Trophoblast cell (in vitro differentiated cells and primary cell): ENCODE measurements at regions not wholly inside any gene's neighbourhood (a gene's known extent, or its start where the extent isn't known, plus 50 kb on each side); places are given as distances from the start of the nearest gene placed in this dataset.
A peak's percentile ranks its signal among the peaks of the same experiment; 100 is the strongest.

Experiments
- DNase-seq, 2 donors: peaks; one replicate each; pipeline ENCODE4 v3.0.0-alpha.2; 2016
- H2AFZ ChIP-seq: 2 replicates; pipeline ENCODE4 v1.6.1; 2013; ENCODE audit warnings: low read length, moderate library complexity, mild to moderate bottlenecking; ENCODE audit not compliant: insufficient read depth, poor library complexity
- H2AK5ac ChIP-seq: 2 replicates; pipeline ENCODE4 v1.6.1; 2013; ENCODE audit warnings: mild to moderate bottlenecking, low read length
- H2BK120ac ChIP-seq: 2 replicates; pipeline ENCODE4 v1.6.1; 2013; ENCODE audit warnings: low read length, mild to moderate bottlenecking, moderate library complexity; ENCODE audit not compliant: insufficient read depth, poor library complexity
- H2BK12ac ChIP-seq: 2 replicates; pipeline ENCODE4 v1.6.1; 2013; ENCODE audit warnings: mild to moderate bottlenecking, low read length, moderate library complexity
- H2BK5ac ChIP-seq: 2 replicates; pipeline ENCODE4 v1.6.1; 2013; ENCODE audit warnings: low read length, low read depth, moderate library complexity, mild to moderate bottlenecking; ENCODE audit not compliant: poor library complexity
- H3K14ac ChIP-seq: 2 replicates; pipeline ENCODE4 v1.6.1; 2013; ENCODE audit warnings: mild to moderate bottlenecking, low read length
- H3K18ac ChIP-seq: 2 replicates; pipeline ENCODE4 v1.6.1; 2013; ENCODE audit warnings: mild to moderate bottlenecking, low read length
- H3K23ac ChIP-seq: 2 replicates; pipeline ENCODE4 v1.6.1; 2013; ENCODE audit warnings: low read length
- H3K27ac ChIP-seq: 2 replicates; pipeline ENCODE4 v1.5.1; 2013; ENCODE audit warnings: low read depth, mild to moderate bottlenecking, inconsistent platforms, low read length, moderate library complexity
- H3K27me3 ChIP-seq: 2 replicates; pipeline ENCODE4 v1.6.1; 2013; ENCODE audit warnings: inconsistent platforms, mild to moderate bottlenecking, low read length, moderate library complexity; ENCODE audit not compliant: insufficient read depth
- H3K36me3 ChIP-seq, 2 experiments: 1 replicate in 1 of 2; 2 replicates in 1 of 2; pipeline ENCODE4 v1.6.1; 2013; ENCODE audit warnings: low read length in 2 of 2, mild to moderate bottlenecking in 2 of 2, moderate library complexity in 1 of 2; ENCODE audit not compliant: insufficient read depth in 2 of 2, control insufficient read depth in 1 of 2
- H3K4ac ChIP-seq: 2 replicates; pipeline ENCODE4 v1.6.1; 2013; ENCODE audit warnings: low read depth, mild to moderate bottlenecking, low read length, moderate library complexity
- H3K4me1 ChIP-seq, 2 experiments: 1 replicate in 1 of 2; 2 replicates in 1 of 2; pipeline ENCODE4 v1.6.1; 2013; ENCODE audit warnings: low read length in 2 of 2, mild to moderate bottlenecking in 2 of 2, moderate library complexity in 1 of 2; ENCODE audit not compliant: insufficient read depth in 2 of 2, control insufficient read depth in 1 of 2
- H3K4me2 ChIP-seq: 2 replicates; pipeline ENCODE4 v1.6.1; 2013; ENCODE audit warnings: inconsistent platforms, mild to moderate bottlenecking, low read length, moderate library complexity
- H3K4me3 ChIP-seq: 2 replicates; pipeline ENCODE4 v1.5.1; 2013; ENCODE audit warnings: mild to moderate bottlenecking, low read depth, low read length, inconsistent platforms
- H3K79me1 ChIP-seq: one replicate; pipeline ENCODE4 v1.6.1; 2013; ENCODE audit warnings: low read length
- H3K79me2 ChIP-seq: 2 replicates; pipeline ENCODE4 v1.6.1; 2013; ENCODE audit warnings: low read length, mild to moderate bottlenecking; ENCODE audit not compliant: control insufficient read depth, insufficient read depth, poor library complexity
- H3K9ac ChIP-seq: 2 replicates; pipeline ENCODE4 v1.6.1; 2013; ENCODE audit warnings: mild to moderate bottlenecking, low read length
- H3K9me3 ChIP-seq: 2 replicates; pipeline ENCODE4 v1.6.1; 2013; ENCODE audit warnings: low read depth, mild to moderate bottlenecking, control low read depth, inconsistent platforms, low read length; ENCODE audit not compliant: insufficient read depth
- H4K12ac ChIP-seq: 2 replicates; pipeline ENCODE4 v1.6.1; 2013; ENCODE audit warnings: low read depth, mild to moderate bottlenecking, low read length, moderate library complexity
- H4K8ac ChIP-seq: 2 replicates; pipeline ENCODE4 v1.6.1; 2013; ENCODE audit warnings: low read depth, mild to moderate bottlenecking, low read length, moderate library complexity
- H4K91ac ChIP-seq: one replicate; pipeline ENCODE4 v1.6.1; 2013; ENCODE audit warnings: low read depth, mild to moderate bottlenecking, low read length, moderate library complexity
- WGBS: extraction: QIAGEN DNeasy Blood & Tissue Kit; methylation state at CpG from one replicate; pipeline ENCODE4 v1.1.7; 2013; ENCODE audit warnings: missing lambda C conversion rate; ENCODE audit not compliant: insufficient read length, insufficient coverage; ENCODE audit errors: extremely low coverage; 5-methylcytosine and 5-hydroxymethylcytosine counted together

- Histone ChIP-seq H3K79me2 (no peaks in the 10 kb centered on the region), H3K79me1 (no peaks in the 10 kb centered on the region), H3K4ac (no peak overlapping the region), H3K4me2 (no peak overlapping the region), H2BK120ac (no peak overlapping the region), H3K4me3 (no peak overlapping the region), H4K8ac (no peak overlapping the region), H2BK12ac (no peak overlapping the region), H3K14ac (no peak overlapping the region), H2AK5ac (no peak overlapping the region), H3K27ac (no peak overlapping the region), H3K23ac (no peak overlapping the region), H3K9me3 (no peaks in the 10 kb centered on the region), H3K18ac (no peak overlapping the region), H3K36me3 (no peaks in the 10 kb centered on the region), H3K27me3 (no peaks in the 10 kb centered on the region), H4K12ac (no peak overlapping the region), H2BK5ac (no peak overlapping the region), H4K91ac (no peak overlapping the region), H2AFZ (no peak overlapping the region), H3K9ac (no peak overlapping the region), H3K4me1 (no peaks in the 10 kb centered on the region)
- no peak for DNase-seq
Measured at GRCh38 chr9:115517335-115518075, 399.5 kb upstream of the TNC start.

GRCh38 chr9:115520646-115521045, 402.7 kb upstream of the TNC start:
- Histone ChIP-seq H3K4me2 (no peak overlapping the region), H3K27me3 (no peaks in the 10 kb centered on the region), H3K4me3 (no peak overlapping the region), H4K12ac (no peak overlapping the region), H3K18ac (no peak overlapping the region), H3K79me1 (no peaks in the 10 kb centered on the region), H3K4ac (no peak overlapping the region), H3K36me3 (no peaks in the 10 kb centered on the region), H4K91ac (no peak overlapping the region), H3K9me3 (no peaks in the 10 kb centered on the region), H3K27ac (no peak overlapping the region), H2BK5ac (no peak overlapping the region), H4K8ac (no peak overlapping the region), H2BK120ac (no peak overlapping the region), H3K9ac (no peak overlapping the region), H2AK5ac (no peak overlapping the region), H2BK12ac (no peak overlapping the region), H3K79me2 (no peaks in the 10 kb centered on the region), H3K23ac (no peak overlapping the region), H3K4me1 (no peaks in the 10 kb centered on the region), H3K14ac (no peak overlapping the region), H2AFZ (no peak overlapping the region)
- DNase-seq, result no peak
- no CpG with 5 or more reads among the region's 3 CpGs for WGBS

DNA sequence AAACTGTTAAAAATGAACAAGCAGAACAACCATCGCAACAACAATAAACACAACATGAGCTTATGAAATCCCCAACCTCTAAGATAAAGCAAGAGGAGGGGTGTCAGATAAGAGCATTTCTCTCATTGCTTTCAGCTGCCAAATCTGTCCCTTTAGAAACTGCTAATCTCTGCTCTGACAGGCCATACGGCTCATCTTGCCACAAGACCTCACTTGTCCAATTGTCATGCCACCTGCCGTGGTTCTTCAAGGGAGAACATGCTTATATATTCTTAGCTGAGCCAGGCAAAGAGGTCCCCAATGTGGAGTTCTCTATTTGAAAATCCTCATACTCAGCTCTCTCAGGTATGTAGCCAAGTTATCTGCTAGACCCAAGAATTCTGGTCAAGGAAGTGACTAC, 405.0 kb upstream of the TNC start:
- Histone ChIP-seq H2BK12ac (no peak overlapping the region), H3K27me3 (no peaks in the 10 kb centered on the region)

GRCh38 chr9:115524453-115525059, 406.6 kb upstream of the TNC start:
- no peaks in the 10 kb centered on the region for H3K79me1 ChIP-seq
- no CpG with 5 or more reads among the region's 3 CpGs for WGBS

More for the DNA sequence above, 405.0 kb upstream of the TNC start:
- Histone ChIP-seq H4K12ac (no peak overlapping the region), H3K4me1 (no peaks in the 10 kb centered on the region), H3K23ac (no peak overlapping the region), H4K91ac (no peak overlapping the region), H4K8ac (no peak overlapping the region), H3K79me2 (no peaks in the 10 kb centered on the region), H3K4ac (no peak overlapping the region), H3K9ac (no peak overlapping the region), H2BK120ac (no peak overlapping the region), H3K9me3 (no peaks in the 10 kb centered on the region), H2AFZ (no peak overlapping the region), H3K4me2 (no peak overlapping the region), H3K14ac (no peak overlapping the region), H3K27ac (no peak overlapping the region), H2AK5ac (no peak overlapping the region), H3K36me3 (no peaks in the 10 kb centered on the region), H3K79me1 (no peaks in the 10 kb centered on the region), H3K4me3 (no peak overlapping the region), H2BK5ac (no peak overlapping the region), H3K18ac (no peak overlapping the region)
- DNase-seq, result no peak
- no CpG with 5 or more reads among the region's 3 CpGs for WGBS

More at GRCh38 chr9:115524453-115525059, 406.6 kb upstream of the TNC start:
- H3K4ac ChIP-seq, result no peak overlapping the region
- no peak overlapping the region for H2BK120ac ChIP-seq
- no peaks in the 10 kb centered on the region for H3K9me3 ChIP-seq
- H3K4me1 ChIP-seq, result no peaks in the 10 kb centered on the region
- H3K18ac ChIP-seq, result no peak overlapping the region
- H3K27ac ChIP-seq, result no peak overlapping the region
- no peak overlapping the region for H3K9ac ChIP-seq
- DNase-seq, result peak; percentile 38 to 77
- H4K91ac ChIP-seq, result no peak overlapping the region
- H2AK5ac ChIP-seq, result no peak overlapping the region
- H3K27me3 ChIP-seq, result no peaks in the 10 kb centered on the region
- no peak overlapping the region for H2AFZ ChIP-seq
- H3K4me3 ChIP-seq, result no peak overlapping the region
- H4K8ac ChIP-seq, result no peak overlapping the region
- no peaks in the 10 kb centered on the region for H3K79me2 ChIP-seq
- H2BK5ac ChIP-seq, result no peak overlapping the region
- H3K4me2 ChIP-seq, result no peak overlapping the region
- H3K36me3 ChIP-seq, result no peaks in the 10 kb centered on the region
- no peak overlapping the region for H3K23ac ChIP-seq
- H3K14ac ChIP-seq, result no peak overlapping the region
- no peak overlapping the region for H2BK12ac ChIP-seq
- no peak overlapping the region for H4K12ac ChIP-seq
